Neural progenitor cell (in vitro differentiated cells): ENCODE measurements at regions not wholly inside any gene's neighbourhood (a gene's known extent, or its start where the extent isn't known, plus 50 kb on each side); places are given as distances from the start of the nearest gene placed in this dataset.

Experiments
- DNase-seq: peaks from one replicate; pipeline ENCODE4 v3.0.0-alpha.2; 2016; ENCODE audit warnings: low spot score
- H2AFZ ChIP-seq: fragments of 200-600 bp; sonication (generic); replicated peaks from 2 replicates; pipeline ENCODE4 v1.6.1; 2016; ENCODE audit warnings: antibody characterized with exemption
- H3F3A ChIP-seq: fragments of 200-600 bp; sonication (generic); 2 replicates; pipeline ENCODE4 v1.6.1; 2016; ENCODE audit warnings: antibody characterized with exemption, low read depth
- H3K27ac ChIP-seq: fragments of 200-600 bp; sonication (generic); 2 replicates; pipeline ENCODE4 v1.5.1; 2016; ENCODE audit warnings: mild to moderate bottlenecking
- H3K27me3 ChIP-seq: fragments of 200-600 bp; sonication (generic); 2 replicates; pipeline ENCODE4 v1.6.1; 2016; ENCODE audit warnings: mild to moderate bottlenecking, moderate library complexity
- H3K36me3 ChIP-seq: fragments of 200-600 bp; sonication (generic); 2 replicates; pipeline ENCODE4 v1.5.1; 2016
- H3K4me1 ChIP-seq: fragments of 200-600 bp; sonication (generic); 2 replicates; pipeline ENCODE4 v1.6.1; 2016; ENCODE audit warnings: mixed run types
- H3K4me2 ChIP-seq: fragments of 200-600 bp; sonication (generic); 2 replicates; pipeline ENCODE4 v1.6.1; 2016
- H3K4me3 ChIP-seq: fragments of 200-600 bp; sonication (generic); 2 replicates; pipeline ENCODE4 v1.5.1; 2016
- H3K79me2 ChIP-seq: fragments of 200-600 bp; sonication (generic); 2 replicates; pipeline ENCODE4 v1.6.1; 2016; ENCODE audit warnings: low read depth
- H3K9ac ChIP-seq: fragments of 200-600 bp; sonication (generic); 2 replicates; pipeline ENCODE4 v1.6.1; 2016
- H3K9me3 ChIP-seq: fragments of 200-600 bp; sonication (generic); 2 replicates; pipeline ENCODE4 v1.5.1; 2016; ENCODE audit warnings: low read depth
- H4K20me1 ChIP-seq: fragments of 200-600 bp; sonication (generic); 2 replicates; pipeline ENCODE4 v1.6.1; 2016; ENCODE audit warnings: low read depth
- H3K27ac Mint-ChIP-seq: 3 replicates; pipeline ENCODE4 v1.8.0; 2021; ENCODE audit warnings: mixed read lengths
- H3K27me3 Mint-ChIP-seq: 2 replicates; pipeline ENCODE4 v1.8.0; 2022; ENCODE audit warnings: low read depth, mild to moderate bottlenecking, inconsistent platforms, moderate library complexity, mixed read lengths; ENCODE audit not compliant: insufficient read depth
- H3K36me3 Mint-ChIP-seq: 3 replicates; pipeline ENCODE4 v1.8.0; 2021; ENCODE audit warnings: mixed read lengths
- H3K4me1 Mint-ChIP-seq: 3 replicates; pipeline ENCODE4 v1.8.0; 2021; ENCODE audit warnings: mixed read lengths
- H3K4me3 Mint-ChIP-seq: 3 replicates; pipeline ENCODE4 v1.8.0; 2021; ENCODE audit warnings: mild to moderate bottlenecking, moderate library complexity, mixed read lengths
- H3K9me3 Mint-ChIP-seq: 3 replicates; pipeline ENCODE4 v1.8.0; 2020; ENCODE audit warnings: mixed read lengths
- CTCF ChIP-seq: fragments of 200-600 bp; sonication (generic); IDR thresholded peaks from 2 replicates; pipeline ENCODE4 v1.5.1; 2017; ENCODE audit warnings: antibody characterized with exemption, mild to moderate bottlenecking
- EZH2 ChIP-seq: fragments of 200-600 bp; sonication (generic); IDR thresholded peaks from 2 replicates; pipeline ENCODE4 v1.6.1; 2017; ENCODE audit warnings: antibody characterized with exemption, mild to moderate bottlenecking, moderate library complexity
- EZH2phosphoT487 ChIP-seq: fragments of 200-600 bp; sonication (generic); IDR thresholded peaks from 2 replicates; pipeline ENCODE4 v1.6.1; 2017; ENCODE audit warnings: antibody characterized with exemption

GRCh38 chr20:4401601-4402000 is 152.5 kb upstream of the ADRA1D start:
- Mint-ChIP-seq H3K36me3 (no peaks in the 10 kb centered on the region), H3K4me3 (no peak overlapping the region)
- H2AFZ ChIP-seq, result no peak overlapping the region

GRCh38 chr20:4384961-4385360 is 135.9 kb upstream of the ADRA1D start:
- Histone ChIP-seq H3K79me2 (no peaks in the 10 kb centered on the region), H3K9ac (no peak overlapping the region), H3K4me1 (no peaks in the 10 kb centered on the region), H3K4me2 (no peak overlapping the region), H3K36me3 (no peaks in the 10 kb centered on the region), H3K4me3 (no peak overlapping the region), H3K27ac (no peak overlapping the region), H2AFZ (peak overlapping the region; percentile 59), H4K20me1 (no peaks in the 10 kb centered on the region), H3K9me3 (no peaks in the 10 kb centered on the region), H3F3A (no peaks in the 10 kb centered on the region), H3K27me3 (no peaks in the 10 kb centered on the region)
- Mint-ChIP-seq H3K27me3 (peaks cover 7% of the 10 kb centered on the region), H3K4me1 (peaks cover 23% of the 10 kb centered on the region), H3K4me3 (peak overlapping the region; percentile 21), H3K9me3 (peaks cover 8% of the 10 kb centered on the region), H3K27ac (peak overlapping the region; percentile 79), H3K36me3 (peaks cover 1% of the 10 kb centered on the region)
- TF ChIP-seq EZH2, result no peak
- no peak for TF ChIP-seq CTCF
- TF ChIP-seq EZH2phosphoT487, result no peak
- no peak for DNase-seq

More at GRCh38 chr20:4401601-4402000, 152.5 kb upstream of the ADRA1D start:
- H3K9ac ChIP-seq, result no peak overlapping the region
- Mint-ChIP-seq H3K27ac (no peak overlapping the region), H3K4me1 (no peaks in the 10 kb centered on the region), H3K9me3 (peaks cover 16% of the 10 kb centered on the region), H3K27me3 (peaks cover 9% of the 10 kb centered on the region)
- no peak overlapping the region for H3K27ac ChIP-seq
- no peaks in the 10 kb centered on the region for H3K79me2 ChIP-seq
- H3F3A ChIP-seq, result no peaks in the 10 kb centered on the region
- H4K20me1 ChIP-seq, result no peaks in the 10 kb centered on the region
- peaks cover 8% of the 10 kb centered on the region for H3K9me3 ChIP-seq
- no peaks in the 10 kb centered on the region for H3K27me3 ChIP-seq
- H3K4me2 ChIP-seq, result no peak overlapping the region
- no peaks in the 10 kb centered on the region for H3K4me1 ChIP-seq
- no peak for DNase-seq
- TF ChIP-seq EZH2 (no peak), EZH2phosphoT487 (no peak), CTCF (no peak)
- no peaks in the 10 kb centered on the region for H3K36me3 ChIP-seq
- no peak overlapping the region for H3K4me3 ChIP-seq

- TF ChIP-seq EZH2 (no peak), EZH2phosphoT487 (no peak), CTCF (no peak)
- no peaks in the 10 kb centered on the region for H3K4me1 ChIP-seq
- no peak overlapping the region for H3K9ac ChIP-seq
- no peak for DNase-seq
- no peak overlapping the region for H2AFZ ChIP-seq
- no peaks in the 10 kb centered on the region for H3F3A ChIP-seq
- no peaks in the 10 kb centered on the region for H3K27me3 ChIP-seq
- H3K4me2 ChIP-seq, result no peak overlapping the region
- Mint-ChIP-seq H3K27me3 (peaks cover 7% of the 10 kb centered on the region), H3K9me3 (peaks cover 10% of the 10 kb centered on the region), H3K4me3 (peak overlapping the region; percentile 39), H3K4me1 (peaks cover 23% of the 10 kb centered on the region), H3K27ac (peak overlapping the region; percentile 51), H3K36me3 (peaks cover 1% of the 10 kb centered on the region)
- H3K79me2 ChIP-seq, result no peaks in the 10 kb centered on the region
- no peaks in the 10 kb centered on the region for H3K9me3 ChIP-seq
- no peak overlapping the region for H3K27ac ChIP-seq
- no peaks in the 10 kb centered on the region for H3K36me3 ChIP-seq
- H4K20me1 ChIP-seq, result no peaks in the 10 kb centered on the region
- H3K4me3 ChIP-seq, result no peak overlapping the region
These were observed 134.9 kb upstream of the ADRA1D start for GRCh38 chr20:4383961-4384360.
